ENCODE measurements at regions not wholly inside any gene's neighbourhood (a gene's known extent, or its start where the extent isn't known, plus 50 kb on each side); places are given as distances from the start of the nearest gene placed in this dataset.

GRCh38 chr12:11967376-11968047 is 103.2 kb upstream of the BCL2L14 start:
- no peaks in the 10 kb centered on the region for H3K27me3 Mint-ChIP-seq
- no peaks in the 10 kb centered on the region for H3K9me3 Mint-ChIP-seq
- no peak overlapping the region for H3K27ac Mint-ChIP-seq
- H3K4me1 Mint-ChIP-seq, result no peaks in the 10 kb centered on the region
- ATAC-seq (replicated peaks), result no peak
- no peak overlapping the region for H3K4me3 Mint-ChIP-seq
- H3K36me3 Mint-ChIP-seq, result peaks cover 0 to 1% of the 10 kb centered on the region in 2 donors
- no peak for DNase-seq

- Mint-ChIP-seq H3K36me3 (peaks cover 0 to 1% of the 10 kb centered on the region in 2 donors), H3K4me1 (no peaks in the 10 kb centered on the region), H3K27me3 (no peaks in the 10 kb centered on the region), H3K9me3 (no peaks in the 10 kb centered on the region), H3K27ac (no peak overlapping the region), H3K4me3 (no peak overlapping the region)
- DNase-seq (no peak), ATAC-seq (replicated peaks) (no peak)
These were observed 102.7 kb upstream of the BCL2L14 start for GRCh38 chr12:11968048-11968383.

GRCh38 chr12:11968516-11968915 is 102.2 kb upstream of the BCL2L14 start:
- H3K36me3 Mint-ChIP-seq, result peaks cover 0 to 1% of the 10 kb centered on the region in 2 donors
- ATAC-seq (replicated peaks) (no peak), DNase-seq (no peak)
- H3K27ac Mint-ChIP-seq, result no peak overlapping the region
- no peaks in the 10 kb centered on the region for H3K9me3 Mint-ChIP-seq
- no peak overlapping the region for H3K4me3 Mint-ChIP-seq
- no peaks in the 10 kb centered on the region for H3K27me3 Mint-ChIP-seq
- H3K4me1 Mint-ChIP-seq, result no peaks in the 10 kb centered on the region

GRCh38 chr12:11969437-11970154 is 101.1 kb upstream of the BCL2L14 start:
- Mint-ChIP-seq H3K4me3 (no peak overlapping the region), H3K4me1 (no peaks in the 10 kb centered on the region), H3K36me3 (peaks cover 0 to 1% of the 10 kb centered on the region in 2 donors), H3K9me3 (no peaks in the 10 kb centered on the region), H3K27me3 (no peaks in the 10 kb centered on the region), H3K27ac (no peak overlapping the region)
- ATAC-seq (replicated peaks), result peak in 1 of 2 donors; percentile 33
- DNase-seq, result no peak

GRCh38 chr12:11970155-11970520 is 100.6 kb upstream of the BCL2L14 start:
- no peaks in the 10 kb centered on the region for H3K36me3 Mint-ChIP-seq
- DNase-seq (no peak), ATAC-seq (replicated peaks) (no peak)
- H3K9me3 Mint-ChIP-seq, result no peaks in the 10 kb centered on the region
- no peak overlapping the region for H3K4me3 Mint-ChIP-seq
- no peak overlapping the region for H3K27ac Mint-ChIP-seq
- no peaks in the 10 kb centered on the region for H3K27me3 Mint-ChIP-seq
- H3K4me1 Mint-ChIP-seq, result no peaks in the 10 kb centered on the region

- no peak overlapping the region for H3K27ac Mint-ChIP-seq
- H3K4me3 Mint-ChIP-seq, result no peak overlapping the region
- H3K27me3 Mint-ChIP-seq, result no peaks in the 10 kb centered on the region
- no peaks in the 10 kb centered on the region for H3K4me1 Mint-ChIP-seq
- H3K36me3 Mint-ChIP-seq, result no peaks in the 10 kb centered on the region
- DNase-seq (no peak), ATAC-seq (replicated peaks) (no peak)
- H3K9me3 Mint-ChIP-seq, result no peaks in the 10 kb centered on the region
These were observed 97.3 kb upstream of the BCL2L14 start for GRCh38 chr12:11973396-11973795.

GRCh38 chr12:11976005-11976404 is 94.7 kb upstream of the BCL2L14 start:
- Mint-ChIP-seq H3K4me1 (peaks cover 5 to 11% of the 10 kb centered on the region in 2 donors), H3K36me3 (no peaks in the 10 kb centered on the region), H3K9me3 (no peaks in the 10 kb centered on the region), H3K27me3 (no peaks in the 10 kb centered on the region), H3K27ac (no peak overlapping the region), H3K4me3 (no peak overlapping the region)
- no peak for ATAC-seq (replicated peaks)
- no peak for DNase-seq

- ATAC-seq (replicated peaks) (no peak), DNase-seq (no peak)
- H3K4me1 Mint-ChIP-seq, result peaks cover 15 to 25% of the 10 kb centered on the region in 2 donors
- no peak overlapping the region for H3K4me3 Mint-ChIP-seq
- H3K36me3 Mint-ChIP-seq, result no peaks in the 10 kb centered on the region
- H3K9me3 Mint-ChIP-seq, result no peaks in the 10 kb centered on the region
- no peak overlapping the region for H3K27ac Mint-ChIP-seq
- H3K27me3 Mint-ChIP-seq, result no peaks in the 10 kb centered on the region
These were observed 91.9 kb upstream of the BCL2L14 start for GRCh38 chr12:11978726-11979384.

- Mint-ChIP-seq H3K27me3 (no peaks in the 10 kb centered on the region), H3K4me1 (peaks cover 15 to 25% of the 10 kb centered on the region in 2 donors), H3K27ac (peak overlapping the region; percentile 53), H3K9me3 (no peaks in the 10 kb centered on the region), H3K36me3 (no peaks in the 10 kb centered on the region), H3K4me3 (no peak overlapping the region)
- ATAC-seq (replicated peaks) (no peak), DNase-seq (no peak)
These were observed 90.6 kb upstream of the BCL2L14 start for GRCh38 chr12:11980115-11980514.

GRCh38 chr12:11981121-11981733 is 89.5 kb upstream of the BCL2L14 start:
- no peaks in the 10 kb centered on the region for H3K27me3 Mint-ChIP-seq
- H3K27ac Mint-ChIP-seq, result peak overlapping the region; percentile 52
- peaks cover 15 to 25% of the 10 kb centered on the region in 2 donors for H3K4me1 Mint-ChIP-seq
- no peak overlapping the region for H3K4me3 Mint-ChIP-seq
- no peaks in the 10 kb centered on the region for H3K36me3 Mint-ChIP-seq
- H3K9me3 Mint-ChIP-seq, result no peaks in the 10 kb centered on the region
- DNase-seq (peak; percentile 46), ATAC-seq (replicated peaks) (peak; percentile 92 to 96)

GRCh38 chr12:11984417-11984816 is 86.3 kb upstream of the BCL2L14 start:
- H3K4me3 Mint-ChIP-seq, result no peak overlapping the region
- H3K27ac Mint-ChIP-seq, result no peak overlapping the region
- H3K4me1 Mint-ChIP-seq, result peaks cover 15 to 25% of the 10 kb centered on the region in 2 donors
- H3K36me3 Mint-ChIP-seq, result no peaks in the 10 kb centered on the region
- ATAC-seq (replicated peaks), result no peak
- no peaks in the 10 kb centered on the region for H3K9me3 Mint-ChIP-seq
- no peaks in the 10 kb centered on the region for H3K27me3 Mint-ChIP-seq
- DNase-seq, result no peak

GRCh38 chr12:11986165-11986564 is 84.6 kb upstream of the BCL2L14 start:
- no peak overlapping the region for H3K4me3 Mint-ChIP-seq
- DNase-seq, result no peak
- no peak for ATAC-seq (replicated peaks)
- peaks cover 10 to 13% of the 10 kb centered on the region in 2 donors for H3K4me1 Mint-ChIP-seq
- no peaks in the 10 kb centered on the region for H3K9me3 Mint-ChIP-seq
- no peaks in the 10 kb centered on the region for H3K27me3 Mint-ChIP-seq
- H3K27ac Mint-ChIP-seq, result no peak overlapping the region
- H3K36me3 Mint-ChIP-seq, result no peaks in the 10 kb centered on the region

GRCh38 chr12:11987901-11988300 is 82.8 kb upstream of the BCL2L14 start:
- Mint-ChIP-seq H3K36me3 (no peaks in the 10 kb centered on the region), H3K27ac (no peak overlapping the region), H3K4me3 (no peak overlapping the region), H3K4me1 (no peaks in the 10 kb centered on the region), H3K9me3 (peaks cover 4% of the 10 kb centered on the region in 2 donors), H3K27me3 (no peaks in the 10 kb centered on the region)
- no peak for ATAC-seq (replicated peaks)
- no peak for DNase-seq

GRCh38 chr12:11991604-11992003 is 79.1 kb upstream of the BCL2L14 start:
- H3K4me3 Mint-ChIP-seq, result no peak overlapping the region
- H3K4me1 Mint-ChIP-seq, result no peaks in the 10 kb centered on the region
- peaks cover 4 to 5% of the 10 kb centered on the region in 2 donors for H3K9me3 Mint-ChIP-seq
- DNase-seq (no peak), ATAC-seq (replicated peaks) (no peak)
- no peaks in the 10 kb centered on the region for H3K27me3 Mint-ChIP-seq
- H3K36me3 Mint-ChIP-seq, result peaks cover 0 to 2% of the 10 kb centered on the region in 2 donors
- no peak overlapping the region for H3K27ac Mint-ChIP-seq
